Astrocyte (in vitro differentiated cells and primary cell): ENCODE measurements at regions not wholly inside any gene's neighbourhood (a gene's known extent, or its start where the extent isn't known, plus 50 kb on each side); places are given as distances from the start of the nearest gene placed in this dataset.
A peak's percentile ranks its signal among the peaks of the same experiment; 100 is the strongest.

Experiments
- DNase-seq: peaks from one replicate; pipeline ENCODE4 v3.0.0-alpha.2; 2010; ENCODE audit warnings: low read depth
- FAIRE-seq: peaks from 2 replicates; lab custom pipeline; 2011; peaks lifted over from hg19 to GRCh38; lab: Jason Lieb, UNC
- H2AFZ ChIP-seq: 2 replicates; pipeline ENCODE4 v1.6.0; 2012; ENCODE audit warnings: low read depth, low read length, inconsistent platforms
- H3K27ac ChIP-seq: 2 replicates; pipeline ENCODE4 v1.5.1; 2011; ENCODE audit warnings: low read depth, low read length, inconsistent platforms
- H3K27me3 ChIP-seq: 2 replicates; pipeline ENCODE4 v1.6.0; 2011; ENCODE audit warnings: low read length, inconsistent platforms; ENCODE audit not compliant: insufficient read depth
- H3K36me3 ChIP-seq: 2 replicates; pipeline ENCODE4 v1.5.1; 2011; ENCODE audit warnings: low read length, inconsistent platforms; ENCODE audit not compliant: insufficient read depth
- H3K4me1 ChIP-seq: 2 replicates; pipeline ENCODE4 v1.5.1; 2011; ENCODE audit warnings: low read length, inconsistent platforms; ENCODE audit not compliant: insufficient read depth
- H3K4me2 ChIP-seq: 2 replicates; pipeline ENCODE4 v1.6.0; 2012; ENCODE audit warnings: low read length, inconsistent platforms
- H3K4me3 ChIP-seq: 2 replicates; pipeline ENCODE4 v1.5.1; 2011; ENCODE audit warnings: low read depth, mild to moderate bottlenecking, low read length, inconsistent platforms; ENCODE audit not compliant: insufficient read depth
- H3K79me2 ChIP-seq: 2 replicates; pipeline ENCODE4 v1.6.0; 2012; ENCODE audit warnings: mild to moderate bottlenecking, low read length, inconsistent platforms; ENCODE audit not compliant: insufficient read depth
- H3K9ac ChIP-seq: 2 replicates; pipeline ENCODE4 v1.6.0; 2012; ENCODE audit warnings: mild to moderate bottlenecking, low read length, inconsistent platforms
- H3K9me3 ChIP-seq: 2 replicates; pipeline ENCODE4 v1.5.1; 2012; ENCODE audit warnings: low read depth, mild to moderate bottlenecking, low read length, inconsistent platforms; ENCODE audit not compliant: insufficient read depth
- H4K20me1 ChIP-seq: 2 replicates; pipeline ENCODE4 v1.6.0; 2012; ENCODE audit warnings: low read length, inconsistent platforms; ENCODE audit not compliant: insufficient read depth
- H3K27ac Mint-ChIP-seq: one replicate; pipeline ENCODE4 v1.8.0; 2021; ENCODE audit warnings: mild to moderate bottlenecking, mixed read lengths; ENCODE audit not compliant: unreplicated experiment
- H3K27me3 Mint-ChIP-seq: one replicate; pipeline ENCODE4 v1.8.0; 2021; ENCODE audit warnings: low read depth, mixed read lengths; ENCODE audit not compliant: unreplicated experiment
- H3K36me3 Mint-ChIP-seq: one replicate; pipeline ENCODE4 v1.8.0; 2021; ENCODE audit warnings: low read depth, mixed read lengths; ENCODE audit not compliant: unreplicated experiment
- H3K4me1 Mint-ChIP-seq: one replicate; pipeline ENCODE4 v1.8.0; 2021; ENCODE audit warnings: low read depth, mixed read lengths; ENCODE audit not compliant: unreplicated experiment
- H3K4me3 Mint-ChIP-seq: one replicate; pipeline ENCODE4 v1.8.0; 2021; ENCODE audit warnings: mild to moderate bottlenecking, moderate library complexity, mixed read lengths; ENCODE audit not compliant: unreplicated experiment
- H3K9me3 Mint-ChIP-seq: one replicate; pipeline ENCODE4 v1.8.0; 2021; ENCODE audit warnings: mild to moderate bottlenecking, mixed read lengths; ENCODE audit not compliant: unreplicated experiment
- EZH2 ChIP-seq: IDR thresholded peaks from 2 replicates; pipeline ENCODE4 v1.6.1; 2012; ENCODE audit warnings: mild to moderate bottlenecking, low read length, inconsistent platforms; ENCODE audit not compliant: insufficient read depth
- TF ChIP-seq, protein P1 (sequence below): IDR thresholded peaks from 2 replicates; pipeline ENCODE4 v1.5.1; 2011; ENCODE audit warnings: low read depth, mild to moderate bottlenecking, inconsistent platforms, low read length, moderate library complexity; ENCODE audit not compliant: insufficient read depth

DNA sequence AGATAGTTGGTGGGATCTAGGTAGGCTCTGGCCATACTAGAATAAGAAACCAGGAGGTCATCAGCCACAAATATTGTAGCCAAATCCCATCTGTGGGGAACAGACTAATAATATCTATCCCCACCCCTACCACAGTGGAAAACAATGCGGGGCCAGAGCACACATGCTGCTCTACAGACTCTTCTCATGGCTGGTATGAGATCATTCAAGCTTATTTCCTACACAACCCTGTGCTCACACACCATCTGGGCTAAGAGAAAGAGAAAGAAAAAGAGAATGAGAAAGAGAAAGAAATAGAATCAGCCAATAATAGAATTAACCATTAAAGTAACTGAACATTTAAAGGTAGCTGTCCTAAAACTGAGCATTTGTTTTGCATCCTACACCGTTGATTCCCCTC lies 1268.4 kb upstream of the SPRY2 start:
- no peaks in the 10 kb centered on the region for H3K36me3 Mint-ChIP-seq
- FAIRE-seq = no peak
- no peaks in the 10 kb centered on the region for H4K20me1 ChIP-seq

DNA sequence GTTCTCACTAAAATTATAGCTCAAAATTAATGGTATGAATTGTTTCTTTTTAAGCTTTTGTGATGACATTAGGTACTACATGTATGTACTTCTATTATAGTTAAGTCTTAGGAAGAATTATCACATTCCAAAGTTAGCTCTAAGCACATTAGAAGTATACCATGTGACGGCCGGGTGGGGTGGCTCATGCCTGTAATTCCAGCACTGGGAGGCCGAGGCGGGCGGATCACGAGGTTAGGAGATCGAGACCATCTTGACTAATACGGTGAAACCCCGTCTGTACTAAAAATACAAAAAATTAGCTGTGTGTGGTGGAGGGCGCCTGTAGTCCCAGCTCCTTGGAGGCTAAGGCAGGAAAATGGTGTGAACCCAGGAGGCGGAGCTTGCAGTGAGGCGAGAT lies 1265.1 kb upstream of the SPRY2 start:
- Mint-ChIP-seq H3K4me1 (no peaks in the 10 kb centered on the region), H3K27ac (no peak overlapping the region), H3K4me3 (no peak overlapping the region), H3K27me3 (no peaks in the 10 kb centered on the region), H3K9me3 (no peaks in the 10 kb centered on the region), H3K36me3 (no peaks in the 10 kb centered on the region)
- Histone ChIP-seq H3K4me2 (no peak overlapping the region), H3K27me3 (no peaks in the 10 kb centered on the region), H2AFZ (no peak overlapping the region), H3K36me3 (no peaks in the 10 kb centered on the region), H3K9me3 (no peaks in the 10 kb centered on the region), H3K4me3 (no peak overlapping the region), H4K20me1 (no peaks in the 10 kb centered on the region), H3K4me1 (no peaks in the 10 kb centered on the region), H3K27ac (no peak overlapping the region), H3K79me2 (no peaks in the 10 kb centered on the region), H3K9ac (no peak overlapping the region)
- FAIRE-seq = no peak
- TF ChIP-seq, protein P1, sequence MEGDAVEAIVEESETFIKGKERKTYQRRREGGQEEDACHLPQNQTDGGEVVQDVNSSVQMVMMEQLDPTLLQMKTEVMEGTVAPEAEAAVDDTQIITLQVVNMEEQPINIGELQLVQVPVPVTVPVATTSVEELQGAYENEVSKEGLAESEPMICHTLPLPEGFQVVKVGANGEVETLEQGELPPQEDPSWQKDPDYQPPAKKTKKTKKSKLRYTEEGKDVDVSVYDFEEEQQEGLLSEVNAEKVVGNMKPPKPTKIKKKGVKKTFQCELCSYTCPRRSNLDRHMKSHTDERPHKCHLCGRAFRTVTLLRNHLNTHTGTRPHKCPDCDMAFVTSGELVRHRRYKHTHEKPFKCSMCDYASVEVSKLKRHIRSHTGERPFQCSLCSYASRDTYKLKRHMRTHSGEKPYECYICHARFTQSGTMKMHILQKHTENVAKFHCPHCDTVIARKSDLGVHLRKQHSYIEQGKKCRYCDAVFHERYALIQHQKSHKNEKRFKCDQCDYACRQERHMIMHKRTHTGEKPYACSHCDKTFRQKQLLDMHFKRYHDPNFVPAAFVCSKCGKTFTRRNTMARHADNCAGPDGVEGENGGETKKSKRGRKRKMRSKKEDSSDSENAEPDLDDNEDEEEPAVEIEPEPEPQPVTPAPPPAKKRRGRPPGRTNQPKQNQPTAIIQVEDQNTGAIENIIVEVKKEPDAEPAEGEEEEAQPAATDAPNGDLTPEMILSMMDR = no peak
- no peak for TF ChIP-seq EZH2
- no peak for DNase-seq

More for the DNA sequence above, 1268.4 kb upstream of the SPRY2 start:
- Histone ChIP-seq H2AFZ (no peak overlapping the region), H3K4me2 (no peak overlapping the region), H3K79me2 (no peaks in the 10 kb centered on the region), H3K9ac (no peak overlapping the region), H3K27ac (no peak overlapping the region), H3K4me3 (no peak overlapping the region), H3K27me3 (no peaks in the 10 kb centered on the region), H3K9me3 (no peaks in the 10 kb centered on the region), H3K36me3 (no peaks in the 10 kb centered on the region), H3K4me1 (no peaks in the 10 kb centered on the region)
- TF ChIP-seq, protein P1 = no peak
- no peak for TF ChIP-seq EZH2
- no peak for DNase-seq
- no peak overlapping the region for H3K27ac Mint-ChIP-seq
- no peak overlapping the region for H3K4me3 Mint-ChIP-seq
- H3K27me3 Mint-ChIP-seq = no peaks in the 10 kb centered on the region
- no peaks in the 10 kb centered on the region for H3K9me3 Mint-ChIP-seq
- H3K4me1 Mint-ChIP-seq = no peaks in the 10 kb centered on the region

DNA sequence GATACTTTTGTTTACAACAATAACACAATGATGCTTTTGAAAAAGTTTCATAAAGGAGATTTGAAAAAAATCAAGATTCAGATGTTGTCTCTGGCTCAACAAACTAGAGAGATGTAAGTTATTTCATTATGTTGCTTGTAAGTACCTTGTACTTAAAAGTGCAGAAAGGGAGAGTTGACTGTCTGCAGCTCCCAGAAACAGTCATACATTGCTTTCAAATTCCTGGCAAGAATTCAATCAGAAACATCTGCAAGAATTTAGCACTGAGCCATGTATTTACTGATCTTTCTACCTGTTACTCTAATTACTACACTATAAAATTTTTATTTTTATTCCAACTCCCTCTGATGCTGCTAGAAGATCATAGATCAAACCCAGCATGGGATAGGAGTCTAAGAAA lies 1261.3 kb upstream of the SPRY2 start:
- Mint-ChIP-seq H3K36me3 (no peaks in the 10 kb centered on the region), H3K4me1 (no peaks in the 10 kb centered on the region), H3K27me3 (no peaks in the 10 kb centered on the region)

More for the DNA sequence above, 1261.3 kb upstream of the SPRY2 start:
- Mint-ChIP-seq H3K9me3 (no peaks in the 10 kb centered on the region), H3K27ac (no peak overlapping the region), H3K4me3 (no peak overlapping the region)
- Histone ChIP-seq H3K27ac (no peak overlapping the region), H3K9me3 (no peaks in the 10 kb centered on the region), H3K4me1 (no peaks in the 10 kb centered on the region), H2AFZ (no peak overlapping the region), H3K4me2 (no peak overlapping the region), H3K36me3 (no peaks in the 10 kb centered on the region), H3K27me3 (no peaks in the 10 kb centered on the region), H4K20me1 (no peaks in the 10 kb centered on the region), H3K4me3 (no peak overlapping the region), H3K79me2 (no peaks in the 10 kb centered on the region), H3K9ac (no peak overlapping the region)
- no peak for FAIRE-seq
- peak; percentile 2 for DNase-seq
- no peak for TF ChIP-seq EZH2
- TF ChIP-seq, protein P1 = no peak
